Fibroblast of skin of right biceps (primary cell): ENCODE measurements at regions not wholly inside any gene's neighbourhood (a gene's known extent, or its start where the extent isn't known, plus 50 kb on each side); places are given as distances from the start of the nearest gene placed in this dataset.
"Not testable (repeated sequence)": the region's sequence is repeated elsewhere in the genome, so short reads cannot be mapped to it uniquely, and the experiment has no call there.

Source experiments
- DNase-seq: peaks from one replicate; pipeline ENCODE4 v3.0.0-alpha.2; 2013

- peak; percentile 75 for DNase-seq
Measured at GRCh38 chr5:38607396-38607795, 51.0 kb upstream of the LIFR start.

- DNase-seq: peak; percentile 37
Measured at GRCh38 chr5:38607930-38608564, 51.6 kb upstream of the LIFR start.

- no peak for DNase-seq
Measured at GRCh38 chr5:38608874-38609273, 52.4 kb upstream of the LIFR start.

GRCh38 chr5:38612851-38613250 is 56.4 kb upstream of the LIFR start:
- DNase-seq: peak; percentile 45

GRCh38 chr5:38613490-38613889 is 57.0 kb upstream of the LIFR start:
- DNase-seq: no peak

GRCh38 chr5:38613992-38614836 is 57.8 kb upstream of the LIFR start:
- DNase-seq: no peak

- no peak for DNase-seq
Measured at GRCh38 chr5:38615042-38615441, 58.6 kb upstream of the LIFR start.

- peak; percentile 93 for DNase-seq
Measured at GRCh38 chr5:38615981-38616451, 59.6 kb upstream of the LIFR start.

- DNase-seq: no peak
Measured at GRCh38 chr5:38618154-38618553, 61.7 kb upstream of the LIFR start.

GRCh38 chr5:38621331-38621730 is 64.9 kb upstream of the LIFR start:
- no peak for DNase-seq

- peak; percentile 40 for DNase-seq
Measured at GRCh38 chr5:38621840-38622437, 65.5 kb upstream of the LIFR start.

- DNase-seq: no peak
Measured at GRCh38 chr5:38622723-38623129, 66.3 kb upstream of the LIFR start.

- DNase-seq: not testable (repeated sequence)
Measured at GRCh38 chr5:38624541-38624940, 68.1 kb upstream of the LIFR start.

- DNase-seq: not testable (repeated sequence)
Measured at GRCh38 chr5:38631376-38631775, 74.9 kb upstream of the LIFR start.

GRCh38 chr5:38634568-38635369 is 78.3 kb upstream of the LIFR start:
- DNase-seq: peak; percentile 15

GRCh38 chr5:38636626-38637025 is 80.2 kb upstream of the LIFR start:
- no peak for DNase-seq

- DNase-seq: no peak
Measured at GRCh38 chr5:38638656-38639055, 82.2 kb upstream of the LIFR start.

- peak; percentile 22 for DNase-seq
Measured at GRCh38 chr5:38639377-38640358, 83.2 kb upstream of the LIFR start.

- no peak for DNase-seq
Measured at GRCh38 chr5:38641003-38641402, 84.6 kb upstream of the LIFR start.

GRCh38 chr5:38642189-38642911 is 85.9 kb upstream of the LIFR start:
- no peak for DNase-seq

GRCh38 chr5:38643616-38644015 is 87.2 kb upstream of the LIFR start:
- no peak for DNase-seq
